ENCODE measurements at regions not wholly inside any gene's neighbourhood (a gene's known extent, or its start where the extent isn't known, plus 50 kb on each side); places are given as distances from the start of the nearest gene placed in this dataset.

DNA sequence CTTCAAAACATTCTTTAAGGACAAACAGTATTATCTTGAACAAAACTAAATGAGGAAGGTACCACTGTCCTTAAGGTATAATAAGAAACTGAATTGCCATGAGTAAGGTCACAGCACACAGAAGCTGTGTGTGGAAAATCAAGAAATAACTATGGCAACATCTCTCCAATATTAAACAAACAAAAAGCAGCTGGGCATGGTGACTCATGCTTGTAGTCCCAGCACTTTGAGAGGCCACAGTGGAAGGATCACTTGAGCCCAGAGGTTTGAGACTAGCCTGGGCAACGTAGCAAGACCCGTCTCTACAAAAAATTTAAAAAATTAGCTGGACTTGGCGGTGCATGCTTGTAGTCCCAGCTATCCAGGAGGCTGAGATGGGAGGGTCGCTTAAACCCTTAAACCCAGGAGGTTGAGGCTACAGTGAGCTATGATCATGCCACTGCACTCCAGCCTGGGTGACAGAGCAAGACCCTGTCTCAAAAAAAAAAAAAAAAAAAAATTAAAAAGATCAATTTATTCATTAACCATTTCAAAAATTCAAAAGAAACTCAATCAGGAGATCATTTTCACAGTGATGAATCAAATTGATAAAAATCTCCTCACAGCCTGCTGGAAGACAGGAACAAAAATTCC lies 195.4 kb downstream of the SKIDA1 start:
- DNase-seq (ENCODE audit: low spot score): no peak

GRCh38 chr10:21327289-21327993 lies 198.0 kb downstream of the SKIDA1 start:
- TF ChIP-seq, protein P1, sequence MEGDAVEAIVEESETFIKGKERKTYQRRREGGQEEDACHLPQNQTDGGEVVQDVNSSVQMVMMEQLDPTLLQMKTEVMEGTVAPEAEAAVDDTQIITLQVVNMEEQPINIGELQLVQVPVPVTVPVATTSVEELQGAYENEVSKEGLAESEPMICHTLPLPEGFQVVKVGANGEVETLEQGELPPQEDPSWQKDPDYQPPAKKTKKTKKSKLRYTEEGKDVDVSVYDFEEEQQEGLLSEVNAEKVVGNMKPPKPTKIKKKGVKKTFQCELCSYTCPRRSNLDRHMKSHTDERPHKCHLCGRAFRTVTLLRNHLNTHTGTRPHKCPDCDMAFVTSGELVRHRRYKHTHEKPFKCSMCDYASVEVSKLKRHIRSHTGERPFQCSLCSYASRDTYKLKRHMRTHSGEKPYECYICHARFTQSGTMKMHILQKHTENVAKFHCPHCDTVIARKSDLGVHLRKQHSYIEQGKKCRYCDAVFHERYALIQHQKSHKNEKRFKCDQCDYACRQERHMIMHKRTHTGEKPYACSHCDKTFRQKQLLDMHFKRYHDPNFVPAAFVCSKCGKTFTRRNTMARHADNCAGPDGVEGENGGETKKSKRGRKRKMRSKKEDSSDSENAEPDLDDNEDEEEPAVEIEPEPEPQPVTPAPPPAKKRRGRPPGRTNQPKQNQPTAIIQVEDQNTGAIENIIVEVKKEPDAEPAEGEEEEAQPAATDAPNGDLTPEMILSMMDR (IDR thresholded peaks at IDR 0.05; ENCODE audit: extremely low read depth, missing control alignments): no peak
- no peak for DNase-seq (ENCODE audit: low spot score)

More for the DNA sequence above, 195.4 kb downstream of the SKIDA1 start:
- TF ChIP-seq, protein P1 (IDR thresholded peaks at IDR 0.05; ENCODE audit: extremely low read depth, missing control alignments): no peak

DNA sequence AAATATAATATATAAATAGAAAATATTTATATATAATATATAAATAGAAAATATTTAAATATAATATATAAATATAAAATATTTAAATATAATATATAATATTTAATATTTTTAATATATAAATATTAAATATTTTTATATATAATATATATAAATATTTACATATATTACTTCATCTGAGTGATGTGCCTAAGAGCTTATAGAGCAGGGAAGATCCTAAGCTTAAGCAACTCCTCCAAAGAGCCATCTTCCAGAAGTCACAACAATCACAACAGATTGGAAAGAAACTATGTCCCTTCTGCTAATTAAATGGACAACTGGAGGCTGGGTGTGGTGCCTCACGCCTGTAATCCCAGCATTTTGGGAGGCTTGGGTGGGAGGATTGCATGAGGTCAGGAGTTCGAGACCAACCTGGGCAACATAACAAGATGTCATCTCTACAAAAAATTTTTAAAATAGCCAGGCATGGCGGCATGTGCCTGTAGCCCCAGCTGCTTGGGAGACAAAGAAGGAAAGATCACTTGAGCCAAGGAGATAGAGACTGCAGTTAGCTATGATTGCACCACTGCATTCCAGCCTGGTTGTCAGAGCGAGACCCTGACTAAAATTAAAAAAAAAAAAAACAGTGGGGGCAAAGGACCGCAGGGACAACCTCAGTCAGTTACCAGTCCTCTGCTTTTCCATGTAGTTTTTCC lies 198.7 kb downstream of the SKIDA1 start:
- no peak for DNase-seq (ENCODE audit: low spot score)
- TF ChIP-seq, protein P1 (IDR thresholded peaks at IDR 0.05; ENCODE audit: extremely low read depth, missing control alignments): no peak

DNA sequence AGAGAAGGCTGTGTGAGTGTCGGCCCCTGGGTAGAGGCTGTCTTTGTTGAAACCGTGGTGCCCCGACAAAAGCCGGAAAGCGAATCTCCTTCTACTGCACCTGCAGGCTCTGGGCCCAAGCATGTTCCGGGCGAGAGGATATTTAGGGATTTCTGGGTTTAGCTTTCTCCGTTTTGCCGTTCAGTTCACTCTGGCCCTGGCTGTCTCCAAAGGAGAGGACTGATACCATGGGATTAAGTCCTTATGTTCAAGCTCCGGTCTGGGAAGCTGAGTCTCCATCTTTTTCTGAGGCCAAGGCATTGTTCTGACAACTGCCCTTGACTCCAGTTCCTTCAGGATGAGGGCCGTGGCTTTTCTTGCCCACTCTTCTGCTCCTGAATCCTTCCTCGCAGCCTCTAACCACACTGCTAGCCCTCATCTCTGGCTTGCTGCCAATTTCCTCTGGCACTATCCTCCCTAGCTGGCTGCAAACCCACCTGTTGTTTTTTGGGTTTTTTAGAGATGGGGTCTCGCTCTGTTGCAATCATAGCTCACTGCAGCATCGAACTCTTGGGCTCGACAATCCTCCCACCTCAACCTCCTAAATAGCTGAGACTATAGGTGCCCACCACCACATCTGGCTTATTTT lies 206.8 kb downstream of the SKIDA1 start:
- no peak for DNase-seq (ENCODE audit: low spot score)
- TF ChIP-seq, protein P1 (IDR thresholded peaks at IDR 0.05; ENCODE audit: extremely low read depth, missing control alignments): no peak

DNA sequence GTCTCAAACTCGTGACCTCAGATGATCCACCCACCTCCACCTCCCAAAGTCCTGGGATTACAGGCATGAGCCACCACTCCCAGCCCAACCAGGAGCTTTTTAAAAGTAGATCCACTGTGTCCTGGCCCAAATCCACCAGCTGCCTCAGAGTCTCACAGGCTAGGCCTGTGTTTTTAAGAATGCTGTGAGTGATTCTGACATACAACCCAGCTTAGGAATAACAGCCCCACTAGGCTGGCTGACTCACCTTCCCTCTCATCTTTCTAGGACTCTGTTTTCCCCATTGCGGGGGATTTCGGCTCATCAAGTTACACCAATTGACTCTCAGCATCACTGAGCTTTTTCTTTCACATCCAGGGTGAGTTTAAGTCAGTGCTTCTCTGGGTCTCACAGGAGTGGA lies 207.6 kb downstream of the SKIDA1 start:
- DNase-seq (ENCODE audit: low spot score): no peak
- TF ChIP-seq, protein P1 (IDR thresholded peaks at IDR 0.05; ENCODE audit: extremely low read depth, missing control alignments): no peak

DNA sequence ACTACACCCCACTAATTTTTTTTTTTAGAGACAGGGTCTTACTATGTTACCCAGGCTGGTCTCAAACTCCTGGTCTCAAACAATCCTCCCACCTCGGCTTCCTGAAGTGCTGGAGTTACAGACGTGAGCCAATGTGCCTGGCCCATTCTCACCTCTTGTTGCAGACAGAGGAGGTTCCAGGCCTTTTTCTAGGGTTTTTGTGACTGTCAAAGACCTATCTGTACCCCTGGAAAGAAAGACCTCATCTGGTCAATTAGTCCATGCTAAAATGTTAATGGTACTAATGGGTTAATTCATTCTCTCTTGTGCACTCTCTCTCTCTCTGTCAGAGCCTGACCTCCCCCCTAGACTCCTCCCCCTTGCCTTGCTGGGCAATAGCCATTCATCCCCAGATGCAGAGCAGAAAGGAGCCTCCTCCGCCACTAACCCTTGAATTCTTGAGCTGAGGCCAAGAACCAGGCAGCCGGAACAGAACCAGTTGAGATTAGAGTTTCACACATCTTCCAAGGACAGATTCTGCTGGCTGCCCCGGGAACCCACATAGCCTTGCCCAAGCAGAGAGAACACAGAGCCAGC lies 209.7 kb downstream of the SKIDA1 start:
- TF ChIP-seq, protein P1 (IDR thresholded peaks at IDR 0.05; ENCODE audit: extremely low read depth, missing control alignments): no peak
- no peak for DNase-seq (ENCODE audit: low spot score)

Measured in GM20000 (cell line).